ENCODE measurements at regions not wholly inside any gene's neighbourhood (a gene's known extent, or its start where the extent isn't known, plus 50 kb on each side); places are given as distances from the start of the nearest gene placed in this dataset.
A peak's percentile ranks its signal among the peaks of the same experiment; 100 is the strongest.

- no peak for TF ChIP-seq CTCF (IDR thresholded peaks at IDR 0.05; ENCODE audit: insufficient read depth, missing control alignments)
- no peak for DNase-seq (ENCODE audit: insufficient read length, low spot score)
- FAIRE-seq = no peak
These were observed 719.4 kb downstream of the DIAPH3 start for GRCh38 chr13:59444210-59444857.

- TF ChIP-seq CTCF (IDR thresholded peaks at IDR 0.05; ENCODE audit: insufficient read depth, missing control alignments) = no peak
- no peak for DNase-seq (ENCODE audit: insufficient read length, low spot score)
- no peak for FAIRE-seq
These were observed 717.9 kb downstream of the DIAPH3 start for GRCh38 chr13:59445812-59446211.

GRCh38 chr13:59446391-59446790 is 717.3 kb downstream of the DIAPH3 start:
- TF ChIP-seq CTCF (IDR thresholded peaks at IDR 0.05; ENCODE audit: insufficient read depth, missing control alignments) = no peak
- FAIRE-seq (no peak), DNase-seq (ENCODE audit: insufficient read length, low spot score) (no peak)

GRCh38 chr13:59447031-59447430 is 716.7 kb downstream of the DIAPH3 start:
- TF ChIP-seq CTCF (IDR thresholded peaks at IDR 0.05; ENCODE audit: insufficient read depth, missing control alignments) = no peak
- DNase-seq (ENCODE audit: insufficient read length, low spot score) (no peak), FAIRE-seq (no peak)

- FAIRE-seq (no peak), DNase-seq (ENCODE audit: insufficient read length, low spot score) (no peak)
- TF ChIP-seq CTCF (IDR thresholded peaks at IDR 0.05; ENCODE audit: insufficient read depth, missing control alignments) = no peak
These were observed 715.7 kb downstream of the DIAPH3 start for GRCh38 chr13:59447846-59448620.

GRCh38 chr13:59449750-59450149 is 714.0 kb downstream of the DIAPH3 start:
- FAIRE-seq = no peak
- DNase-seq (ENCODE audit: insufficient read length, low spot score) = no peak
- no peak for TF ChIP-seq CTCF (IDR thresholded peaks at IDR 0.05; ENCODE audit: insufficient read depth, missing control alignments)

- FAIRE-seq = peak; percentile 60
- DNase-seq (ENCODE audit: insufficient read length, low spot score) = no peak
- no peak for TF ChIP-seq CTCF (IDR thresholded peaks at IDR 0.05; ENCODE audit: insufficient read depth, missing control alignments)
These were observed 713.5 kb downstream of the DIAPH3 start for GRCh38 chr13:59450229-59450628.
